HepG2 (cell line): ENCODE measurements at regions not wholly inside any gene's neighbourhood (a gene's known extent, or its start where the extent isn't known, plus 50 kb on each side); places are given as distances from the start of the nearest gene placed in this dataset.

Experiments used
- ATAC-seq: fragments of 200-7000 bp; cut with Tn5 transposase; 3 replicates; pipeline ENCODE4 v1.9.1; 2020; ENCODE audit warnings: mild to moderate bottlenecking, moderate library complexity
- BruUV-seq: library from RNA; stranded (reverse); fragments of 400-500 nt; replicated peaks from 2 replicates; lab custom pipeline; 2021; lab: Mats Ljungman, UMichigan
- CTCF ChIA-PET: fragments of 300-600 bp; formaldehyde crosslinking; extraction: SDS; loops from one replicate; lab custom pipeline; 2021; ENCODE audit warnings: low total read pairs, inconsistent platforms, low intra/inter-chr PET ratio; lab: Yijun Ruan, JAX
- POLR2A ChIA-PET: fragments of 350-600 bp; sonication (Branson Sonifier 250); formaldehyde crosslinking; loops from one replicate; lab custom pipeline; 2020; ENCODE audit warnings: antibody characterized with exemption, inconsistent platforms; lab: Yijun Ruan, JAX
- DNase-seq: peaks from one replicate; pipeline ENCODE4 v3.0.0-alpha.2; 2015; ENCODE audit warnings: low spot score
- FAIRE-seq: peaks from 3 replicates; lab custom pipeline; 2011; peaks lifted over from hg19 to GRCh38; lab: Jason Lieb, UNC
- H2AFZ ChIP-seq: one replicate; pipeline ENCODE4 v1.6.1; 2011; ENCODE audit warnings: low read length, inconsistent platforms
- H3K27ac ChIP-seq: fragments of 300-600 bp; 3 replicates; pipeline ENCODE4 v1.8.0; 2011; ENCODE audit warnings: mixed run types, mild to moderate bottlenecking, mixed read lengths, low read length, inconsistent platforms; ENCODE audit not compliant: insufficient read depth; ENCODE audit errors: extremely low read length
- H3K27me3 ChIP-seq, 2 experiments: fragments of 200-600 bp in 1 of 2; 2 replicates in 1 of 2; 3 replicates in 1 of 2; pipeline versions ENCODE4 v1.6.0 to v1.8.0; 2011; ENCODE audit warnings: low read length in 2 of 2, mild to moderate bottlenecking in 2 of 2, moderate library complexity in 2 of 2, inconsistent platforms in 1 of 2; ENCODE audit not compliant: insufficient read depth in 2 of 2, control insufficient read depth in 1 of 2
- H3K36me3 ChIP-seq, 2 experiments: fragments of 200-600 bp in 1 of 2; replicated peaks in 1 of 2; 2 replicates in 1 of 2; 3 replicates in 1 of 2; pipeline versions ENCODE4 v1.5.1 to v1.8.0; 2011; ENCODE audit warnings: low read length in 2 of 2, inconsistent platforms in 1 of 2; ENCODE audit not compliant: insufficient read depth in 2 of 2, control insufficient read depth in 1 of 2
- H3K4me1 ChIP-seq: 2 replicates; pipeline ENCODE4 v1.5.1; 2012; ENCODE audit warnings: low read length, inconsistent platforms; ENCODE audit not compliant: insufficient read depth
- H3K4me2 ChIP-seq: 2 replicates; pipeline ENCODE4 v1.6.0; 2011; ENCODE audit warnings: low read depth, low read length, inconsistent platforms
- H3K4me3 ChIP-seq, 3 experiments: fragments of 200-600 bp in 1 of 3; sonication (generic), shearing (Covaris generic) in 1 of 3; replicated peaks in 1 of 3; 2 replicates each; pipeline ENCODE4 v1.5.1; 2011 to 2016; ENCODE audit warnings: low read length in 3 of 3, inconsistent platforms in 2 of 3, low read depth in 2 of 3, mild to moderate bottlenecking in 2 of 3, control low read depth in 1 of 3, mixed read lengths in 1 of 3; ENCODE audit not compliant: insufficient read depth in 1 of 3
- H3K79me2 ChIP-seq: one replicate; pipeline ENCODE4 v1.6.1; 2011; ENCODE audit warnings: low read length, inconsistent platforms; ENCODE audit not compliant: insufficient read depth
- H3K9ac ChIP-seq: 2 replicates; pipeline ENCODE4 v1.6.0; 2011; ENCODE audit warnings: mild to moderate bottlenecking, low read depth, low read length, inconsistent platforms; ENCODE audit not compliant: insufficient read depth
- H3K9me3 ChIP-seq: 2 replicates; pipeline ENCODE4 v1.5.1; 2012; ENCODE audit warnings: mild to moderate bottlenecking, low read length
- H4K20me1 ChIP-seq: 2 replicates; pipeline ENCODE4 v1.6.0; 2011; ENCODE audit warnings: inconsistent platforms, mild to moderate bottlenecking, low read length, moderate library complexity; ENCODE audit not compliant: insufficient read depth
- HMG20A ChIP-seq: IDR thresholded peaks from 2 replicates; pipeline ENCODE4 v1.6.1; 2016; ENCODE audit warnings: borderline replicate concordance
- KLF9 ChIP-seq: IDR thresholded peaks from 2 replicates; pipeline ENCODE4 v1.6.1; 2016; ENCODE audit warnings: low read depth
- NCOA2 ChIP-seq: sonication (generic); formaldehyde crosslinking; IDR thresholded peaks from 2 replicates; pipeline ENCODE4 v1.8.0; 2022; ENCODE audit warnings: inconsistent platforms
- RARA ChIP-seq: IDR thresholded peaks from 2 replicates; pipeline ENCODE4 v1.6.1; 2016; ENCODE audit warnings: missing genetic modification reagents, missing compliant biosample characterization
- SMC3 ChIP-seq: IDR thresholded peaks from 2 replicates; pipeline ENCODE4 v1.6.1; 2011; ENCODE audit warnings: low read length, improper control_type of control experiment
- ZNF431 ChIP-seq: sonication (generic); formaldehyde crosslinking; IDR thresholded peaks from 2 replicates; pipeline ENCODE4 v1.9.0; 2022; ENCODE audit warnings: missing genetic modification reagents, low read depth, mild to moderate bottlenecking, borderline replicate concordance
- WGBS: methylation state at CpG from one replicate; pipeline ENCODE4 v1.1.6; 2017; ENCODE audit warnings: low lambda C conversion rate; 5-methylcytosine and 5-hydroxymethylcytosine counted together
- in situ Hi-C: cut with HindIII; loops from 2 replicates; pipeline ENCODE4 v1.10.0; 2017; ENCODE audit warnings: low pct_unique_long_range_greater_than_20kb; ENCODE audit not compliant: extremely low pct_ligation_motif_present
- intact Hi-C: fragments of 100-400 bp; cut with micrococcal nuclease; formaldehyde crosslinking; loops from one replicate; pipeline ENCODE4 v1.10.0; 2022; ENCODE audit not compliant: unreplicated experiment
- TF ChIP-seq, protein P1 (sequence below): sonication (generic); formaldehyde crosslinking; IDR thresholded peaks from 2 replicates; pipeline ENCODE4 v1.4.0; 2020; ENCODE audit warnings: missing genetic modification reagents, borderline replicate concordance
- TF ChIP-seq, protein P2 (sequence below): sonication (generic); formaldehyde crosslinking; IDR thresholded peaks from 2 replicates; pipeline ENCODE4; 2020; ENCODE audit warnings: missing genetic modification reagents, mild to moderate bottlenecking, borderline replicate concordance
- TF ChIP-seq, protein P3 (sequence below): sonication (generic); formaldehyde crosslinking; IDR thresholded peaks from 2 replicates; pipeline ENCODE4 v1.4.0; 2020; ENCODE audit warnings: mild to moderate bottlenecking, missing genetic modification reagents, borderline replicate concordance
- TF ChIP-seq, protein P4 (sequence below), 2 experiments: fragments of 450-650 bp in 1 of 2; sonication (generic) in 1 of 2; formaldehyde crosslinking; IDR thresholded peaks; 2 replicates each; pipeline versions ENCODE4 v1.5.0 to v1.8.0; 2020 to 2022; ENCODE audit warnings: mild to moderate bottlenecking in 1 of 2, missing genetic modification reagents in 1 of 2

DNA sequence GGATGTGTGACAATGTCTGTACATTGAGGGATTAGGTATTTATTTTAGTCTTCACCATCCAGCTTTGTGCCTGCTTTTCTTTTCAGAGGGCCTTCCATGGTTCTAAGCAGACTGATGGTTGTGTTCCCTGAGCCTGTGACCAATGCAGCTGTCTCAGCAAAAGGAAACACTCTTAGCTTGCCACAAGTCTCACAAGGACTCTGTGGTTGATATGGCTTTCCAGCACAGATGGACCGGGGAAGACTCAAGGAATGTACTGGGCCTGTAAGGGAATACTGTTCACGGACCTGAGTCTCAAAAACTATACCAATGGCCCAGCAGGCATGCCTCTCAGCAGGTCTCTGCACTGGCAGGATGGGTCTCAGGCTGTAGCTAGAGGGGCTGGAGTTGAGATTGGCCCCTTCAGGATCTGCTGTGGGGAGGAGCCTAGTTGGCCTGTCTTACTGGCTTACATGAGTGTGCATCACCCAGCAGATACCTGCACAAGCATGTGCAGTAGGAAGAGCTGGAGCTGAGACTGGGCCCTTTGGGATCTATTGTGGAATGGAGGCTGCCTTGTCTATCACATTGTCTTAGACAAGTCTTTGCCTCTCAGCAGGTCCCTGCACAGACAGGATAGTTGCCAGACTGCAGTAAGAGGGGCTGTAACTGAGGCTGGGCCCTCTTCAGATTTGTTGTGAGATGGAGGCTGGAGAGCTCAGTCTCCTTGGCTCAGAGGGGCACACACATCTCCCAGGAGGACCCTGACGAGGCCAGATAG is 52.0 kb upstream of the PDC start:
- ChIA-PET CTCF (no interaction called here), POLR2A (no interaction called here)
- FAIRE-seq, result no peak
- WGBS, result 33% methylated on average over 1 of the region's 3 CpGs
- DNase-seq, result no peak
- in situ Hi-C loops, result no loop called here
- intact Hi-C loops, result no loop called here
- Histone ChIP-seq H4K20me1 (no peaks in the 10 kb centered on the region), H3K36me3 (no peaks in the 10 kb centered on the region), H3K9me3 (no peaks in the 10 kb centered on the region), H3K27ac (no peak overlapping the region), H3K4me2 (no peak overlapping the region), H3K4me1 (no peaks in the 10 kb centered on the region), H3K4me3 (no peak overlapping the region), H3K27me3 (no peaks in the 10 kb centered on the region), H3K9ac (no peak overlapping the region), H2AFZ (no peak overlapping the region), H3K79me2 (no peaks in the 10 kb centered on the region)
- no peak for TF ChIP-seq ZNF431 (CRISPR knock-in tag)
- TF ChIP-seq, protein P1, sequence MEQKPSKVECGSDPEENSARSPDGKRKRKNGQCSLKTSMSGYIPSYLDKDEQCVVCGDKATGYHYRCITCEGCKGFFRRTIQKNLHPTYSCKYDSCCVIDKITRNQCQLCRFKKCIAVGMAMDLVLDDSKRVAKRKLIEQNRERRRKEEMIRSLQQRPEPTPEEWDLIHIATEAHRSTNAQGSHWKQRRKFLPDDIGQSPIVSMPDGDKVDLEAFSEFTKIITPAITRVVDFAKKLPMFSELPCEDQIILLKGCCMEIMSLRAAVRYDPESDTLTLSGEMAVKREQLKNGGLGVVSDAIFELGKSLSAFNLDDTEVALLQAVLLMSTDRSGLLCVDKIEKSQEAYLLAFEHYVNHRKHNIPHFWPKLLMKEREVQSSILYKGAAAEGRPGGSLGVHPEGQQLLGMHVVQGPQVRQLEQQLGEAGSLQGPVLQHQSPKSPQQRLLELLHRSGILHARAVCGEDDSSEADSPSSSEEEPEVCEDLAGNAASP (CRISPR knock-in tag), result no peak
- no peak for TF ChIP-seq RARA (CRISPR knock-in tag)
- TF ChIP-seq SMC3, result no peak
- TF ChIP-seq NCOA2 (CRISPR knock-in tag), result no peak
- TF ChIP-seq, protein P2, sequence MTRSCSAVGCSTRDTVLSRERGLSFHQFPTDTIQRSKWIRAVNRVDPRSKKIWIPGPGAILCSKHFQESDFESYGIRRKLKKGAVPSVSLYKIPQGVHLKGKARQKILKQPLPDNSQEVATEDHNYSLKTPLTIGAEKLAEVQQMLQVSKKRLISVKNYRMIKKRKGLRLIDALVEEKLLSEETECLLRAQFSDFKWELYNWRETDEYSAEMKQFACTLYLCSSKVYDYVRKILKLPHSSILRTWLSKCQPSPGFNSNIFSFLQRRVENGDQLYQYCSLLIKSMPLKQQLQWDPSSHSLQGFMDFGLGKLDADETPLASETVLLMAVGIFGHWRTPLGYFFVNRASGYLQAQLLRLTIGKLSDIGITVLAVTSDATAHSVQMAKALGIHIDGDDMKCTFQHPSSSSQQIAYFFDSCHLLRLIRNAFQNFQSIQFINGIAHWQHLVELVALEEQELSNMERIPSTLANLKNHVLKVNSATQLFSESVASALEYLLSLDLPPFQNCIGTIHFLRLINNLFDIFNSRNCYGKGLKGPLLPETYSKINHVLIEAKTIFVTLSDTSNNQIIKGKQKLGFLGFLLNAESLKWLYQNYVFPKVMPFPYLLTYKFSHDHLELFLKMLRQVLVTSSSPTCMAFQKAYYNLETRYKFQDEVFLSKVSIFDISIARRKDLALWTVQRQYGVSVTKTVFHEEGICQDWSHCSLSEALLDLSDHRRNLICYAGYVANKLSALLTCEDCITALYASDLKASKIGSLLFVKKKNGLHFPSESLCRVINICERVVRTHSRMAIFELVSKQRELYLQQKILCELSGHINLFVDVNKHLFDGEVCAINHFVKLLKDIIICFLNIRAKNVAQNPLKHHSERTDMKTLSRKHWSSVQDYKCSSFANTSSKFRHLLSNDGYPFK (CRISPR knock-in tag), result no peak
- TF ChIP-seq, protein P3, sequence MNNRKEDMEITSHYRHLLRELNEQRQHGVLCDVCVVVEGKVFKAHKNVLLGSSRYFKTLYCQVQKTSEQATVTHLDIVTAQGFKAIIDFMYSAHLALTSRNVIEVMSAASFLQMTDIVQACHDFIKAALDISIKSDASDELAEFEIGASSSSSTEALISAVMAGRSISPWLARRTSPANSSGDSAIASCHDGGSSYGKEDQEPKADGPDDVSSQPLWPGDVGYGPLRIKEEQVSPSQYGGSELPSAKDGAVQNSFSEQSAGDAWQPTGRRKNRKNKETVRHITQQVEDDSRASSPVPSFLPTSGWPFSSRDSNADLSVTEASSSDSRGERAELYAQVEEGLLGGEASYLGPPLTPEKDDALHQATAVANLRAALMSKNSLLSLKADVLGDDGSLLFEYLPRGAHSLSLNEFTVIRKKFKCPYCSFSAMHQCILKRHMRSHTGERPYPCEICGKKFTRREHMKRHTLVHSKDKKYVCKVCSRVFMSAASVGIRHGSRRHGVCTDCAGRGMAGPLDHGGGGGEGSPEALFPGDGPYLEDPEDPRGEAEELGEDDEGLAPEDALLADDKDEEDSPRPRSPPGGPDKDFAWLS (CRISPR knock-in tag), result no peak
- TF ChIP-seq HMG20A (CRISPR knock-in tag), result no peak
- TF ChIP-seq, protein P4, sequence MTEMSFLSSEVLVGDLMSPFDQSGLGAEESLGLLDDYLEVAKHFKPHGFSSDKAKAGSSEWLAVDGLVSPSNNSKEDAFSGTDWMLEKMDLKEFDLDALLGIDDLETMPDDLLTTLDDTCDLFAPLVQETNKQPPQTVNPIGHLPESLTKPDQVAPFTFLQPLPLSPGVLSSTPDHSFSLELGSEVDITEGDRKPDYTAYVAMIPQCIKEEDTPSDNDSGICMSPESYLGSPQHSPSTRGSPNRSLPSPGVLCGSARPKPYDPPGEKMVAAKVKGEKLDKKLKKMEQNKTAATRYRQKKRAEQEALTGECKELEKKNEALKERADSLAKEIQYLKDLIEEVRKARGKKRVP (CRISPR knock-in tag; IDR thresholded peaks at IDR 0.05), result no peak
- no peak for TF ChIP-seq KLF9 (CRISPR knock-in tag)
- no peak for ATAC-seq
- BruUV-seq, result no TSS peak
